ENCODE measurements at regions not wholly inside any gene's neighbourhood (a gene's known extent, or its start where the extent isn't known, plus 50 kb on each side); places are given as distances from the start of the nearest gene placed in this dataset.
"Not testable (repeated sequence)": the region's sequence is repeated elsewhere in the genome, so short reads cannot be mapped to it uniquely, and the experiment has no call there.

- DNase-seq (ENCODE audit: low read depth in 2 of 2) = no peak
Observed at GRCh38 chrX:1140236-1140681, 72.2 kb downstream of the CRLF2 start.

- no peak for DNase-seq (ENCODE audit: low read depth in 2 of 2)
Observed at GRCh38 chrX:1139185-1139500, 73.3 kb downstream of the CRLF2 start.

DNA sequence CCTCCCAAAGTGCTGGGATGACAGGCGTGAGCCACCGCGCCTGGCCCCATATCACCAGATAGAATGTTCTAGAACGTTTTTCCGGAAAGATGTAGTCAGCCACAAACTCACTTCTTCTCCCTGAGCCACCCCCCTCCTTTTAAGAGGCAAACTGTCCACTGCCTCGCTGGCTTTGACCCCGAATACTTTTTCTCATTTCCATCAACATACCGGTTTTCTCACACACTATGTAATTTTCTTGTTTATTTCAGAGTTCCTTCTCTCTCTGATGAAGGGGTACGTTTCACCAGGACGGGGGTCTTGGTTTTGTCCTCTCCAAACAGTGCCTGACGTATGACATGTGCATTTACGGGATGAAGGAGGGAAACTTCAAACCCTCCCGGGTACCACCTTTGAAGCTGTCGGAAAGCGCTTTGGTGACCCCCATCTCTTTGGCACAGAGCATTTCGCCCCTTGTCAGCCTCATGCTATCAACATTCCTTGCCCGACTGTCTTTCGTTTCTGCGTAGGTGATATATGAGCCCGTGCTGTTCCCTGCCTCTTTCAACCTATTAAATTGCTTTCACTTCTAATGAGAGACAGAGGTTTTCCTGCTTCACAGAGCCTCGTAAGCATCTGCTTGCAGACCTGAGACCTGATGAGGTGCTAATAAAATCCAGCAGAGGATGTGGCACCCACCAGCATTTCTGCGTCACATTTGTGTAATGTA lies 73.8 kb downstream of the CRLF2 start:
- DNase-seq (ENCODE audit: low read depth in 2 of 2) = no peak

GRCh38 chrX:1137531-1137930 lies 74.9 kb downstream of the CRLF2 start:
- no peak for DNase-seq (ENCODE audit: low read depth in 2 of 2)

DNA sequence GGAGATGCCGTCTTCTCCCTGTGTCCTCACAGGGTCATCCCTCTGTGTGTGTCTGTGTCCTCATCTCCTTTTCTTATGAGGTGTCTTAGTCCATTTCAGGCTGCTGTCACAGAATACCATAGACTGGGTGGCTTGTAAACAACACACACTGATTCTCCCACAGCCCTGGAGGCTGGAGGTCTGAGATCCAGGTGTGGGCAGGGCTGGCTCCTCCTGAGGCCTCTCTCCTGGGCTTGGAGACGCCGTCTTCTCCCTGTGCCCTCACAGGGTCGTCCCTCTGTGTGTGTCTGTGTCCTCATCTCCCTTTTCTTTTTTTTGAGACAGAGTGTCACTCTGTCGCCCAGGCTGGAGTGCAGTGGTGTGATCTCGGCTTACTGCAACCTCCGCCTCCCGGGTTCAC lies 75.9 kb downstream of the CRLF2 start:
- DNase-seq (ENCODE audit: low read depth in 2 of 2) = not testable (repeated sequence)

DNA sequence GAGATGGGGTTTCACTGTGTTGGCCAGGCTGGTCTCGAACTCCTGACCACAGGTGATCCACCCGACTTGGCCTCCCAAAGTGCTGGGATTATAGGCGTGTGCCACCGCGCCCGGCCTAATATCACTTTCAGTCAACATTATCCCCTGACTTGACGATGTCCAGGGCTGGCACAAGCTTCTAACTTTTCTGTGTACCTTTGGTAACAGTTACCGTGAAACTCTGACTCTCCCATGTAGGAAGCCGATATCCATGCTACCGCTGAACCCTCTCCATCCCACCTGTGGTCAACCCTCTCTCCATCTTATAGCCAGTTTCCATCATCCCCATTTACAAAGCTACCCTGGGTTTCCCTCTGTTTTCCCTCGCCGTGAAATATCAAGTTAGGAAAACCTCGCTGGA lies 77.5 kb downstream of the CRLF2 start:
- no peak for DNase-seq (ENCODE audit: low read depth in 2 of 2)

DNA sequence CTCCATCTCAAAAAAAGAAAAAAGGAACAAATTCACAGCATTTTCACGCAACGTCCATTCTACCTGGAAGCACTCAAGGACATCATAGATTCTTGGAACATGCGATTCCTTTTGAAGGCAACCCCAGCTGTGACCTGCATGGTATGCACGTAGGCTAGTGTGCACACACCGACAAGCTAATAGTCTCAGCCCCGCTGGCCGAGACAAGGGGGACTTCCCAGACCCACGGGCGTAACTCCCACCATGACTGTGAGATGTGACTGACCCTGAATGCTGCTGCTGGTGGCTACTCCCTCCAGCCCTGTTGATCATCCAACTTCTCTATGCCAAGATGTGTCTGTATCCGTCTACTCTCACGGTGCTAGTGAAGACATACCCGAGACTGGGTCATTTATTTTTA lies 78.3 kb downstream of the CRLF2 start:
- DNase-seq (ENCODE audit: low read depth in 2 of 2) = no peak

DNA sequence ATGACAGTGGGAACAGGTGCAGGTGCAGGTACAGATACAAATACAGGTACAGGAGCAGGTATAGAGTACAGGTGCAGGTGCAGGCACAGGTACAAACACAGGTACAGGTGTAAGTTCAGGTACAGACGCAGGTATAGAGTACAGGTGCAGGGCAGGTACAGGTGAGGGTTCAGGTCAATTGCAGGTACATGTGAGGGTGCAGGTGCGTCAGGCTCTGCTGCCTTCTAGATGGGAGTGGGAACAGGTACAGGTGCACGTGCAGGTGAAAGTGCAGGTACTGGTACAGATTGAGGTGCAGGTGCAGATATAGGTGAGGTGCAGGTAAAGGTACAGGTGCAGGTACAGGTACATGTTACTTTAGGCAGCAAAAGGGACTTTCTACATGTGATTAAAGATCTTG lies 85.7 kb downstream of the CRLF2 start:
- no peak for DNase-seq (ENCODE audit: low read depth in 2 of 2)

DNA sequence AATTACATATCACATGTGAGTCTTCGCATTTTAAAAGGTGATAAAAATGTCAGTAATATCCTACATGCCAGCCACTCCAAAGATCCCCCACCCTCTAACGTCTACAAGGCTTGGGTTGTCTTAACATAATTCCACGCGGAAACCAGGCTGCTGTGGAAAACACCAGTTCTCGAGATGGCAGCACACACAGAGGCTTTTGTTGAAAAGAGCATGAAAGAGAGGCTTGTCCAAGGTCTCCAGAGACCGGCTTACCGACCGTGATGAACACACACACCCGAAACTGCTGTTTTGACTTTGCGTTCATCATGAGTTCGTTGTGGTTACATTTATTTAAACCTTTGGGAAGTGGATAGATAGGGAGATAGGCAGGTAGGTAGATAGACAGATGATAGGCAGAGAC lies 87.9 kb downstream of the CRLF2 start:
- DNase-seq (ENCODE audit: low read depth in 2 of 2) = no peak

DNA sequence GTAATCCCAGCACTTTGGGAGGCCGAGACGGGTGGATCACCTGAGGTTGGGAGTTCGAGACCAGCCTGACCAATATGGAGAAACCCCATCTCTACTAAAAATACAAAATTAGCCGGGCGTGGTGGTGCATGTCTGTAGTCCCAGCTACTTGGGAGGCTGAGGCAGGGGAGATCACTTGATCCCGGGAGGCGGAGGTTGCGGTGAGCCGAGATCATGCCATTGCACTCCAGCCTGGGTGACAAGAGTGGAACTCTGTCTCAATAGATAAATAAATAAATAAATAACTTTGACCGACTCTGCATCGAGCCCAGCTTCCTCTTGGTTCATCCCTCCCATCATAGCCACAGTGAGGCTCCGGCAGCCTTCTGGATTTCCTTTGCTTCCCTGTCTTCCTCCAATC lies 89.6 kb downstream of the CRLF2 start:
- DNase-seq (ENCODE audit: low read depth in 2 of 2) = not testable (repeated sequence)

DNA sequence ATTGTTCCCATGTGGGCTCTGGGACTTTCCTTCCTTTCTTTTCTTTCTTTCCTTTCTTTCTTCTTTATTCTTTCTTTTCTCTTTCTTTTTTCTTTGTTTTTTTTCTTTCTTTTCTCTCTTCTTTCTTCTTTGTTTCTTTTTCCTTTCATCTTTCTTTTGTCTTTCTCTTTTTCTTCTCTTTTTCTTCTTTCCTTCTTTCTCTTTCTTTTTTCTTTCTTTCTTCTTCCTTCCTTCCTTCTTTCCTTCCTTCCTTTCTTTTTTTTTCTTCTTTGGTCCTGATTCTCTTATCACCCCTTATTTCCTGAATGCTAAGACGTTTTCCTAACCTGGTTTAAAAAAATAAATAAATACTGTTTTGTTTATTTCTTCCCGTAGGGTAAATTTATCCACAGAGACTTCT lies 93.2 kb downstream of the CRLF2 start:
- DNase-seq (ENCODE audit: low read depth in 2 of 2) = no peak

GRCh38 chrX:1118572-1119199 lies 93.8 kb downstream of the CRLF2 start:
- DNase-seq (ENCODE audit: low read depth in 2 of 2) = no peak

DNA sequence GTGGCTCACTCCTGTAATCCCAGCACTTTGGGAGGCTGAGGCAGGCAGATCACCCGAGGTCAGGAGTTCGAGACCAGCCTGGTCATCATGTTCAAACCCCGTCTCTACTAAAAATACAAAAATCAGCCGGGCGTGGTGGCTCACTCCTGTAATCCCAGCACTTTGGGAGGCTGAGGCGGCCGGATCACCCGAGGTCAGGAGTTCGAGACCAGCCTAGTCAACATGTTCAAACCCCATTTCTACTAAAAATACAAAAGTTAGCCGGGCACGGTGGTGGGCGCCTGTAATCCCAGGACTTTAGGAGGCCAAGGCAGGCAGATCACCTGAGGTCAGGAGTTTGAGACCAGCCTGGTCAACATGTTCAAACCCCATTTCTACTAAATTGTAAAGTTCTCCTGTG lies 97.0 kb downstream of the CRLF2 start:
- not testable (repeated sequence) for DNase-seq (ENCODE audit: low read depth in 2 of 2)

DNA sequence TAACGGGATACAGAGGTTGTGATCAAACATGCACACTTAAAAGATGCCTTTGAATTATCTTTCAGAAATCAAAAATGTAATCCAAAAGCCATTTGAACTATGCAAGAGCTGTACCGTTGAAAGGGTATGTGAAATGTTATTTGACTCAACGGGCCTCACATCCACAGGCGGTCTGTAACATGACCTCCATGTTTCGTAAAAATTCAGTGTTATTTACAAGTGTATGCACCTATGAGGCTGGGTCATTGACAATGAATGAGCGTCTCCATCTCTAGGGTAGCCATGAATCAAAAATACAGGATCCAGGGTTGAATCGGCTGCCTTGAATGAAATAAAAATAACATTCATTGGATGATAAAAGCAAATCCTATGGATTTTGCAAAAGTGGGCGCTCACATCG lies 100.1 kb downstream of the CRLF2 start:
- no peak for DNase-seq (ENCODE audit: low read depth in 2 of 2)

GRCh38 chrX:1111601-1112300 lies 100.7 kb downstream of the CRLF2 start:
- no peak for DNase-seq (ENCODE audit: low read depth in 2 of 2)

- DNase-seq (ENCODE audit: low read depth in 2 of 2) = no peak
Observed at GRCh38 chrX:1109580-1110119, 102.8 kb downstream of the CRLF2 start.

GRCh38 chrX:1108501-1109445 lies 103.7 kb downstream of the CRLF2 start:
- no peak for DNase-seq (ENCODE audit: low read depth in 2 of 2)

DNA sequence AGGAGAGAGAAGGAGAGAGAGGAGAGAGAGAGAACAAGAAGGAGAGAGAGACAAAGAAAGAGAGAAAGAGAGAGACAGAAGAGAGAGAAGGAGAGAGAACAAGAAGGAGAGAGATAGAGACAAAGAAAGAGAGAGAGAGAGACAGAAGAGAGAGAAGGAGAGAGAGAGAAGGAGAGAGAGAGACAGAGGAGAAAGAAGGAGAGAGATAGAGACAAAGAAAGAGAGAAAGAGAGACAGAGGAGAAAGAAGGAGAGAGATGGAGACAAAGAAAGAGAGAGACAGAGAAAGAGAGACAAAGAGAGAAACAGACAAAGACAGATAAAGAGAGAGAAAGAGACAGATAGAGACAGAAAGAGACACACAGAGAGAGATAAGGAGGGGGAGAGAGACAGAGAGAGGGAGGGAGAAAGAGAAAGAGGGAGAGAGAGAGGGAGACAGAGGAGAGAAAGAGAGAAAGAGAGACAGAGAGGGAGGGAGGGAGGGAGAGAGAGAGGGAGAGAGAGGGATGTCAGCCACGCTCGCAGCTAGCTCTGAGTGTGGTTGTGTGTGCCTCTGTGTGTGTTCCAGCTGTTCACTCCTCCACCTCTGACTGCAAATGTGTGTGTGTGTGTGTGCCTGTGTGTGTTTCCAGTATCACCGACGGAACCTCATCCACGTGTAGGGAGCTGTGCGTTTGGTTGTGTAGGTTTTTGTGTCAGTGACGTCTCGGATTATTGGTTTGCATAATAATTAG lies 105.8 kb downstream of the CRLF2 start:
- no peak for DNase-seq (ENCODE audit: low read depth in 2 of 2)

DNA sequence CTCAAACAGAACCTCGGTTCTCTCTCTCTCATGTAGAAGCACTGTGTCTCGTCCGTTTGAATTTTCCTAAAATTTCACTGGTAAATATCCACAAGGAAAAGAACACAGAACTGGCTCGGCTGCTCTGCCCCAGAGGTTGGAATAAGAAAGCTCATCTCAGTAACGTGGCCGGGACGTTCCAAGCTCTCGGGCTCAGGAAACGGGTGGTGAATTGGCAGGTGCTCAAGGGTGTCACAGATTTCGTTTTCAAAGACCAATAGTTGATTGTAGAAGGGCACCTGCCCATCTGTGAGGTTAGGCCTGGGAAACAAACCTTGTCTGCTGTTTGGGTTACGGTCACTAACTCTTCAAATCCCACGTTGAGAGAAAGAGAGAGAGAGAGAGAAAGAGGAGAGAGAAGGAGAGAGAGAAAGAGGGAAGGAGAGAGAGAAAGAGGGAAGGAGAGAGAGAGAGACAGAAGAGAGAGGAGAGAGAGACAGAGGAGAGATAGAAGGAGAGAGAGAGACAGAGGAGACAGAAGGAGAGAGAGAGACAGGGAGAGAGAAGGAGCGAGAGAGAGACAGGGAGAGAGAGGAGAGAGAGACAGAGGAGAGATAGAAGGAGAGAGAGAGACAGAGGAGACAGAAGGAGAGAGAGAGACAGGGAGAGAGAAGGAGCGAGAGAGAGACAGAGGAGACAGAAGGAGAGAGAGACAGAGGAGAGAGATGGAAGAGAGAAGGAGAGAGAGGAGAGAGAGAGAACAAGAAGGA lies 106.6 kb downstream of the CRLF2 start:
- DNase-seq (ENCODE audit: low read depth in 2 of 2) = no peak

GRCh38 chrX:1105031-1105430 lies 107.4 kb downstream of the CRLF2 start:
- not testable (repeated sequence) for DNase-seq (ENCODE audit: low read depth in 2 of 2)
